GM12864 (cell line): ENCODE measurements at regions not wholly inside any gene's neighbourhood (a gene's known extent, or its start where the extent isn't known, plus 50 kb on each side); places are given as distances from the start of the nearest gene placed in this dataset.
"Not testable (repeated sequence)": the region's sequence is repeated elsewhere in the genome, so short reads cannot be mapped to it uniquely, and the experiment has no call there.

Experiments
- DNase-seq: peaks from one replicate; pipeline ENCODE4 v3.0.0-alpha.2; 2011; ENCODE audit warnings: low read depth
- H3K4me3 ChIP-seq: 2 replicates; pipeline ENCODE4 v1.5.1; 2011; ENCODE audit warnings: mild to moderate bottlenecking, low read depth, low read length, control low read depth
- CTCF ChIP-seq: IDR thresholded peaks from 2 replicates; pipeline ENCODE4 v1.5.1; 2011; ENCODE audit warnings: low read depth, mild to moderate bottlenecking, moderate library complexity, low read length, control low read depth, inconsistent platforms; ENCODE audit errors: missing control alignments

DNA sequence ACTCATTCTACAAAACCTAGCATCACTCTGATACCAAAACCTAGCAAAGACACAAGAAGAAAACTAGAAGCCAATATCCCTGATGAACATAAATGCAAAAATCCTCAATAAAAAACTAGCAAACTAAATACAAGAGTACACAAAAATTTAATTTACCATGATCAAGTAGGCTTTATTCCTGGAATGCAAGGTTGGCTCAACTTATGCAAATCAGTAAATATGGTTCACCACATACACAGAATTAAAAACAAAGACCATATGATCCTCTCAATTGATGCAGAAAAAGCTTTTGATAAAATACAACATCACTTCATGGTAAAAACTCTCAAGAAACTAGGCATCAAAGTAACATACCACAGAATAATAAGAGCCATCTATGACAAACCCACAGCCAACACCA, 188.3 kb downstream of the ETAA1 start:
- no peak for TF ChIP-seq CTCF
- no peak overlapping the region for H3K4me3 ChIP-seq
- no peak for DNase-seq

GRCh38 chr2:67589121-67589520, 192.0 kb downstream of the ETAA1 start:
- H3K4me3 ChIP-seq = not testable (repeated sequence)

GRCh38 chr2:67594522-67594921, 197.4 kb downstream of the ETAA1 start:
- not testable (repeated sequence) for DNase-seq, H3K4me3 ChIP-seq

More at GRCh38 chr2:67589121-67589520, 192.0 kb downstream of the ETAA1 start:
- not testable (repeated sequence) for DNase-seq

GRCh38 chr2:67596871-67597270, 199.7 kb downstream of the ETAA1 start:
- DNase-seq = no peak
- no peak for TF ChIP-seq CTCF
- H3K4me3 ChIP-seq = no peak overlapping the region

DNA sequence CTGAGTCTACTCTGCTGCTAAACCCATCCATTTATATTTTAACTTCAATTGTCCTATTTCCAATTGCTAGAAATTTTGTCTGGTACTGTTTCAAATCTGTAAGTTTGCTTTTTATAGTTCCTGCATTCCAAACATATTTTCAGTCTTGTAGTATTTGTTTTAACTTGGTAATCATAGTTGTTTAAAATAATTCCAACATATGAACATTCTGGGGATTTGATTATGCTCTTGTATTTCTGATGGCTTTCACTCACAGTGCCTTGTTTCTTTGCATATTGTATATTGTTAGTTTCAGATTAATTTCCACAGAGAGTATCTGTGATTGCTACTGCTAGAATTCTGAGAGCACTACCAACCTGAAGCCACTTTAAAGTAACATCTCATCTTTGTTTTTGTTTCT, 202.4 kb downstream of the ETAA1 start:
- no peak for TF ChIP-seq CTCF
- DNase-seq = no peak
- H3K4me3 ChIP-seq = no peak overlapping the region

- no peak for DNase-seq
- no peak for TF ChIP-seq CTCF
- no peak overlapping the region for H3K4me3 ChIP-seq
Observed at GRCh38 chr2:67600222-67600871, 203.2 kb downstream of the ETAA1 start.

- TF ChIP-seq CTCF = no peak
- DNase-seq = no peak
Observed at GRCh38 chr2:67600946-67601345, 203.8 kb downstream of the ETAA1 start.

DNA sequence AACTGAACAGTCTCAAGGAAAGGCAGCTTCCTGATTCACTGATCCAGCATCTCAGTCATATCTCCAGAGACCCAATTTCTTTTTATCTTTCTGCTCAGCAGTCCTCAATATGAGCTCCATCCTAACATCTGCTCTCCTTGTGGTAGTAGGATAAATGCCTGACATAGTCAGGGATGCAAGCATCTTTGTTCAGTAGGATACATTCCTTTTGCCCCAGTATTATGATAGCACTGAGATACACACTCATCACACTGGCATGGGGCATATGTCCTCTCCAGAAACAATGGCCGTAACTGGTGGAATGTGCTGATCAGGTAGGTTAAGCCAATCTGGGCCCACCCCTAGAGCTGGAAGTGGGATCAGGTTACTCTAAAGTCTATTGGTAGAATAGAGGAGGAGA, 207.2 kb downstream of the ETAA1 start:
- no peak for TF ChIP-seq CTCF
- DNase-seq = no peak
- no peak overlapping the region for H3K4me3 ChIP-seq

More at GRCh38 chr2:67600946-67601345, 203.8 kb downstream of the ETAA1 start:
- no peak overlapping the region for H3K4me3 ChIP-seq
